ENCODE measurements at regions not wholly inside any gene's neighbourhood (a gene's known extent, or its start where the extent isn't known, plus 50 kb on each side); places are given as distances from the start of the nearest gene placed in this dataset.

DNA sequence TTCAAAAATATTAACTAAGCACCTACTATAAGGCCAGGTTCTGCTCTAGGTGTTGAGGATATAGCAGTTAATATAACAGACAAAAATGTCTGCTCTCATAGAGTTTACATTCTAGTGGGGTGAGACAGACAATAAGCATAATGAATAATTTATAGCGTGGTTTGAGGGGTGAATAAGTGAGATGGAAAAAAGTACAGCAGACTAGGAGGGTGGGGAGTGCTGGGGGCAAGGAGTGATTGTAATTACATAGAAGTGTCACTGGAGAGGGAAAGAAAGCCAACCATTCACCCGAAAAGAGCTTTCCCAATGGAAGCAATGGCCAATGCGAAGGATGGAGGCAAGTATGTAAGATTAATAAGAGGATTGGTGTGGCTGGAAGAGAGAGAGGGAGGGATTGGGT lies 552.9 kb upstream of the KCNMB2 start:
- no peak overlapping the region for H3K27ac ChIP-seq
- no peaks in the 10 kb centered on the region for H3K36me3 ChIP-seq
- TF ChIP-seq POLR2A (IDR thresholded peaks at IDR 0.05), result no peak
- H3K27me3 ChIP-seq, result no peaks in the 10 kb centered on the region
- no peaks in the 10 kb centered on the region for H3K9me3 ChIP-seq
- 61 to 92% methylated on average over 3 of the region's 3 CpGs for WGBS, 2 donors
- no peak overlapping the region for H3K4me3 ChIP-seq
- intact Hi-C loops (cut with DNase I), result no loop called here
- DNase-seq, result no peak
- H3K4me1 ChIP-seq, result no peaks in the 10 kb centered on the region

DNA sequence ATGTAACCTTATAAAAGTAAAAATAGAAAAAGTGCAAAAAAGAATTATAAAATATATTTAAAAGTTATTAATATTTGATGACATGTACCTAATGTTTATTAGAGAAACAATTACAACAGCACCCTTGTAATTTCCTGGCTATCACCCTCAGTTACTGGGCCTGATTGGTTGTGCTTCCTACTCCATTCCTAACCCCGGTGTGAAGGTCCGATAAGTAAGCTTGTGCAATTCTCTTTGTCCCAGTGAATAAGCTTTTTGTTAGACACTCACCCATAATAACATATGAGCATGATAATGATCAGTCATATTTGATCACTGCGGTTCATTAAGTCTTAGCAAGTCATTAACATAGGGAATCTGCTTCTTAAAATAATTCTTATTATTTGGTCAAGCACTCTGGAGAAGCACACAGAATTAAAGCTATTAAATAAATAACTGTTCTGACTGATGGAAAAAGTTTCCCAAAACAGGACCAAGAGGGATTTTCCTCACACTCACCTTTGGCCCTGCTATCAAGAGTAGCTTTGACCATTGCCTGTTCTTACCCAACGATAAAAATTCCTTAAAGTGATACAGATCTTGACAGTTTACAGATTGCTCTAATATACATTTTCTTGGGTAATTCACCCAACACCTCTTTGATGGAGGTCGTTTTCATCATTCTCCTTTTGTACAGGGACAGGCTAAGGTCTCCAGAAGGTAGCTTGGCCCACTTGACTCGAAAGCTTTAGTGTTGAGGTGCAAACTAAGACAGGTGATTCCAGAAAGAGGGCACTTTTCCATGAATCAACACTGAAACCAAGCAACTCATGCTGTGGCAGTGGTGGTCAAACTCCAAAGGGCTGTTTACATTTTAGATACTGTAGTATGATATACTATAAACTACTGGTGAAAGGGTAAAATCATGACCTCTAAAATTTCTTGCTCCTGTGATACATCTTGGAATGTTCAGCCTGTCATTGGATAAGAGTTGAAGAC lies 543.0 kb upstream of the KCNMB2 start:
- Histone ChIP-seq H3K4me3 (no peak overlapping the region), H3K27ac (no peak overlapping the region), H3K27me3 (no peaks in the 10 kb centered on the region), H3K4me1 (no peaks in the 10 kb centered on the region), H3K9me3 (no peaks in the 10 kb centered on the region), H3K36me3 (no peaks in the 10 kb centered on the region)
- WGBS, 2 donors, result 85 to 86% methylated on average over 6 of the region's 6 CpGs
- TF ChIP-seq, protein P1, sequence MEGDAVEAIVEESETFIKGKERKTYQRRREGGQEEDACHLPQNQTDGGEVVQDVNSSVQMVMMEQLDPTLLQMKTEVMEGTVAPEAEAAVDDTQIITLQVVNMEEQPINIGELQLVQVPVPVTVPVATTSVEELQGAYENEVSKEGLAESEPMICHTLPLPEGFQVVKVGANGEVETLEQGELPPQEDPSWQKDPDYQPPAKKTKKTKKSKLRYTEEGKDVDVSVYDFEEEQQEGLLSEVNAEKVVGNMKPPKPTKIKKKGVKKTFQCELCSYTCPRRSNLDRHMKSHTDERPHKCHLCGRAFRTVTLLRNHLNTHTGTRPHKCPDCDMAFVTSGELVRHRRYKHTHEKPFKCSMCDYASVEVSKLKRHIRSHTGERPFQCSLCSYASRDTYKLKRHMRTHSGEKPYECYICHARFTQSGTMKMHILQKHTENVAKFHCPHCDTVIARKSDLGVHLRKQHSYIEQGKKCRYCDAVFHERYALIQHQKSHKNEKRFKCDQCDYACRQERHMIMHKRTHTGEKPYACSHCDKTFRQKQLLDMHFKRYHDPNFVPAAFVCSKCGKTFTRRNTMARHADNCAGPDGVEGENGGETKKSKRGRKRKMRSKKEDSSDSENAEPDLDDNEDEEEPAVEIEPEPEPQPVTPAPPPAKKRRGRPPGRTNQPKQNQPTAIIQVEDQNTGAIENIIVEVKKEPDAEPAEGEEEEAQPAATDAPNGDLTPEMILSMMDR (IDR thresholded peaks at IDR 0.05), result no peak
- TF ChIP-seq POLR2A (IDR thresholded peaks at IDR 0.05), result no peak
- intact Hi-C loops (cut with DNase I), result no loop called here
- no peak for DNase-seq

DNA sequence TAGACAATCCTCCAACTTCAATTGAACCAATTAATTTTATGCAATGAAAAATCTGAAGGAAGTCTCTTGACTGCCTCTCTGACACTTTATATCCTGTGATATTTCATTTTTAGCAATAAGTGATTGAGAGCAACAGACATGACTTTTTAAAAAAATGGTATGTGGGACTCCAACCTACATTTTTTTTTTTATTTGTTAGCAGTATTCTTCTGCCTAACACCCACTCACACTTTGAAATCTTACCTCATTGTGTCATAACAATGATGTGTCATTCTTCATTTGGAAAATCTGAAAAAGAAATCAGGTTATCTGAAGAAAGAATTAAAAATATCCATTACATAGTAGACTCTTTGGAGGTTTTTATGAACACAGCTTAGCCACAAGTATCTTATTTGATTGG lies 541.3 kb upstream of the KCNMB2 start:
- DNase-seq, result no peak
- Histone ChIP-seq H3K4me3 (no peak overlapping the region), H3K36me3 (no peaks in the 10 kb centered on the region), H3K4me1 (no peaks in the 10 kb centered on the region), H3K9me3 (no peaks in the 10 kb centered on the region), H3K27ac (no peak overlapping the region), H3K27me3 (no peaks in the 10 kb centered on the region)
- no peak for TF ChIP-seq POLR2A (IDR thresholded peaks at IDR 0.05)
- TF ChIP-seq, protein P1 (IDR thresholded peaks at IDR 0.05), result no peak
- intact Hi-C loops (cut with DNase I), result no loop called here

DNA sequence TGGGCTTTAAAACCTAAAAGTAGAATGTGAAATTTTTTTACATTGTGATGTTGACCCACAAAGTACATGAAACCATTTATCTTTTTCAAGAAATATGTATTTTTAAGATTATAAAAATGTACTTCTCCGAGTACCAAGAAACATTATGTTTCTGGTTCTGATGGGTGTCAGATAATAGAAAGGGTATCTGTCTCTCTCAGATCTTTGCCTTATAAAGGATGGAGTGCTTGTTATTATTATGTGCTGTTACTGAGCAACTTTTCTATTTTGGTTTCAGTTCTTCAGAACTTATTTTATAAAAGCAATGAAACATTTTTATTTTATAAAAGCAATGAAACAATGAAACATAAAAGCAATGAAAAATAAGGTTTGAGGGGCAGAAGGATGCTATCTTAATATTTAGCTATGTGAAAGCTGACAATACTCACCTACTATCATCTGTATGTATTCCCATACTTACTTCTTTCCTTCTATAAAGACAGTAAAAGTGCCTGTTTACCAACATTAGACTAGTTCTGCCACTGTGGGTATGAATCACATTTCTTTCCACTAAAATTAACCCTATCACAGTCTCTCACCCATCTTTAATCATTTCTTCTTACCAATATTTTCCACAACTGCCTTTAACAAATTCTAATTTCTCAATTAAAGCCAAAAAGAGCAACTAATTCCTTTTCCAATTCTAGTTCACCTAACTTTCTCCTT lies 540.7 kb upstream of the KCNMB2 start:
- Histone ChIP-seq H3K9me3 (no peaks in the 10 kb centered on the region), H3K27ac (no peak overlapping the region), H3K4me3 (no peak overlapping the region), H3K36me3 (no peaks in the 10 kb centered on the region), H3K27me3 (no peaks in the 10 kb centered on the region), H3K4me1 (no peaks in the 10 kb centered on the region)
- TF ChIP-seq, protein P1 (IDR thresholded peaks at IDR 0.05), result no peak
- TF ChIP-seq POLR2A (IDR thresholded peaks at IDR 0.05), result no peak
- 62 to 81% methylated on average over 1 of the region's 1 CpG for WGBS, 2 donors
- no peak for DNase-seq
- intact Hi-C loops (cut with DNase I), result no loop called here

DNA sequence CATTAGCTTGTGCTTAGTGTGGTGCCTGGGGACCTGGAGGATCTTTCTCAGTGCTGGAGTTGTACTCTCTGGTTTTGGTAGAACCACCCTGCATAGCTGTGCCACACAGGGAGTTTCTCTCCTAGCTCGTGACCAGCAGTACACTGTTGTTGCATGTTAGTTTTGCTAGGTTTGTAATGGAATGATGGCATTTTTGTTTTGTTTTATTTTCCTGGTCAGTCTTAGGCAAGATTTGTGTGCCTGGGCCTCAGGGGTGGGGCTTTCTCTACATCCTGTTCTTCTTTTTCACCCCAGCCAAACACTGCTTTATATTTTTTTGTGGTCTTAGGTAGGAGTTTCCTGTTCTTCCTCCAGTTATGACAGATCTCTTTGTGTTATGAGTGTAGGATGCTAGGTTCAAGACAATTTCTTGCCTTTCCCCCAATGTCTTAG lies 534.5 kb upstream of the KCNMB2 start:
- no peak for DNase-seq

More for the DNA sequence above, 534.5 kb upstream of the KCNMB2 start:
- WGBS, 2 donors, result 67 to 70% methylated on average over 1 of the region's 1 CpG
- Histone ChIP-seq H3K4me3 (no peak overlapping the region), H3K27me3 (no peaks in the 10 kb centered on the region), H3K36me3 (no peaks in the 10 kb centered on the region), H3K27ac (no peak overlapping the region), H3K9me3 (no peaks in the 10 kb centered on the region), H3K4me1 (no peaks in the 10 kb centered on the region)
- TF ChIP-seq POLR2A (IDR thresholded peaks at IDR 0.05), result no peak
- TF ChIP-seq, protein P1 (IDR thresholded peaks at IDR 0.05), result no peak
- intact Hi-C loops (cut with DNase I), result no loop called here
